Sigmoid colon (tissue), 6 donors: ENCODE measurements at regions not wholly inside any gene's neighbourhood (a gene's known extent, or its start where the extent isn't known, plus 50 kb on each side); places are given as distances from the start of the nearest gene placed in this dataset.

ENCODE experiments used
- DNase-seq: peaks from one replicate; pipeline ENCODE4 v3.0.0-alpha.2; 2019
- H3K27ac ChIP-seq, 4 donors: fragments of 200-600 bp; sonication (generic); one replicate each; pipeline ENCODE4 v1.5.1; 2016 to 2019; ENCODE audit warnings: mild to moderate bottlenecking in 1 of 4
- H3K27me3 ChIP-seq, 3 donors: fragments of 200-600 bp; sonication (generic); one replicate each; pipeline ENCODE4 v1.5.1; 2019; ENCODE audit warnings: mild to moderate bottlenecking in 1 of 3
- H3K36me3 ChIP-seq, 4 donors: fragments of 200-600 bp; sonication (generic); one replicate each; pipeline ENCODE4 v1.5.1; 2016 to 2019
- H3K4me1 ChIP-seq, 4 donors: fragments of 200-600 bp; sonication (generic); one replicate each; pipeline ENCODE4 v1.5.1; 2017 to 2019
- H3K4me3 ChIP-seq, 4 donors: fragments of 200-600 bp; sonication (generic); one replicate each; pipeline ENCODE4 v1.5.1; 2017 to 2019; ENCODE audit warnings: mild to moderate bottlenecking in 2 of 4, moderate library complexity in 1 of 4
- H3K9me3 ChIP-seq, 4 donors: fragments of 200-600 bp in 3 of 4; sonication (generic) in 3 of 4; one replicate each; pipeline versions ENCODE4 v1.5.1 to v1.6.1; 2013 to 2019
- EP300 ChIP-seq, 4 donors: sonication (generic); formaldehyde crosslinking; IDR thresholded peaks; one replicate each; pipeline ENCODE4 v1.6.1; 2017; ENCODE audit warnings: antibody characterized with exemption in 4 of 4
- POLR2A ChIP-seq, 2 donors: fragments of 450-650 bp; IDR thresholded peaks; one replicate each; pipeline ENCODE4 v1.6.1; 2016; ENCODE audit warnings: antibody characterized with exemption in 2 of 2, mild to moderate bottlenecking in 2 of 2, moderate library complexity in 2 of 2
- POLR2AphosphoS5 ChIP-seq, 4 donors: sonication (generic); formaldehyde crosslinking; IDR thresholded peaks; one replicate each; pipeline ENCODE4 v1.6.1; 2017; ENCODE audit warnings: antibody characterized with exemption in 4 of 4
- WGBS, 2 donors: extraction: QIAGEN DNeasy Blood & Tissue Kit; methylation state at CpG; one replicate each; pipeline ENCODE4 v1.1.7; 2013; 5-methylcytosine and 5-hydroxymethylcytosine counted together
- intact Hi-C: fragments of 100-400 bp; cut with DNase I; formaldehyde crosslinking; loops from one replicate; pipeline ENCODE4 v1.15.1; 2023
- TF ChIP-seq, protein P1 (sequence below), 4 experiments: fragments of 450-650 bp in 3 of 4; fragments of 200-600 bp in 1 of 4; IDR thresholded peaks; one replicate each; pipeline ENCODE4 v1.5.1; 2016 to 2019; ENCODE audit warnings: antibody characterized with exemption in 4 of 4, mild to moderate bottlenecking in 3 of 4, moderate library complexity in 2 of 4
- donor health status: healthy with polysubstance abuse.
- donor health status: healthy.

- Histone ChIP-seq H3K4me3 (no peak overlapping the region), H3K27me3 (no peaks in the 10 kb centered on the region), H3K4me1 (peaks cover 0 to 7% (median 3%) of the 10 kb centered on the region in 4 donors), H3K9me3 (no peaks in the 10 kb centered on the region), H3K27ac (no peak overlapping the region), H3K36me3 (no peaks in the 10 kb centered on the region)
- DNase-seq: no peak
- TF ChIP-seq POLR2AphosphoS5 (IDR thresholded peaks at IDR 0.05): no peak
- WGBS, 2 donors: 34 to 63% methylated on average over 4 of the region's 4 CpGs
- intact Hi-C loops: no loop called here
Measured at GRCh38 chr2:14543284-14543683, 89.2 kb upstream of the LRATD1 start.

GRCh38 chr2:14544247-14544646, 88.3 kb upstream of the LRATD1 start:
- H3K4me3 ChIP-seq: no peak overlapping the region
- WGBS, 2 donors: 69 to 78% methylated on average over 4 of the region's 4 CpGs
- DNase-seq: no peak
- no peaks in the 10 kb centered on the region for H3K36me3 ChIP-seq
- H3K27me3 ChIP-seq: no peaks in the 10 kb centered on the region
- peaks cover 0 to 7% (median 3%) of the 10 kb centered on the region in 4 donors for H3K4me1 ChIP-seq
- no peaks in the 10 kb centered on the region for H3K9me3 ChIP-seq
- H3K27ac ChIP-seq: no peak overlapping the region
- no peak for TF ChIP-seq EP300 (IDR thresholded peaks at IDR 0.05)
- intact Hi-C loops: no loop called here

- Histone ChIP-seq H3K36me3 (no peaks in the 10 kb centered on the region), H3K4me1 (peaks cover 0 to 7% (median 3%) of the 10 kb centered on the region in 4 donors), H3K27ac (no peak overlapping the region), H3K27me3 (no peaks in the 10 kb centered on the region), H3K9me3 (no peaks in the 10 kb centered on the region), H3K4me3 (no peak overlapping the region)
- 95 to 98% methylated on average over 1 of the region's 1 CpG for WGBS, 2 donors
- intact Hi-C loops: no loop called here
- TF ChIP-seq POLR2AphosphoS5 (IDR thresholded peaks at IDR 0.05) (no peak), EP300 (IDR thresholded peaks at IDR 0.05) (no peak), POLR2A (IDR thresholded peaks at IDR 0.05) (no peak)
- TF ChIP-seq, protein P1, sequence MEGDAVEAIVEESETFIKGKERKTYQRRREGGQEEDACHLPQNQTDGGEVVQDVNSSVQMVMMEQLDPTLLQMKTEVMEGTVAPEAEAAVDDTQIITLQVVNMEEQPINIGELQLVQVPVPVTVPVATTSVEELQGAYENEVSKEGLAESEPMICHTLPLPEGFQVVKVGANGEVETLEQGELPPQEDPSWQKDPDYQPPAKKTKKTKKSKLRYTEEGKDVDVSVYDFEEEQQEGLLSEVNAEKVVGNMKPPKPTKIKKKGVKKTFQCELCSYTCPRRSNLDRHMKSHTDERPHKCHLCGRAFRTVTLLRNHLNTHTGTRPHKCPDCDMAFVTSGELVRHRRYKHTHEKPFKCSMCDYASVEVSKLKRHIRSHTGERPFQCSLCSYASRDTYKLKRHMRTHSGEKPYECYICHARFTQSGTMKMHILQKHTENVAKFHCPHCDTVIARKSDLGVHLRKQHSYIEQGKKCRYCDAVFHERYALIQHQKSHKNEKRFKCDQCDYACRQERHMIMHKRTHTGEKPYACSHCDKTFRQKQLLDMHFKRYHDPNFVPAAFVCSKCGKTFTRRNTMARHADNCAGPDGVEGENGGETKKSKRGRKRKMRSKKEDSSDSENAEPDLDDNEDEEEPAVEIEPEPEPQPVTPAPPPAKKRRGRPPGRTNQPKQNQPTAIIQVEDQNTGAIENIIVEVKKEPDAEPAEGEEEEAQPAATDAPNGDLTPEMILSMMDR (IDR thresholded peaks at IDR 0.05): no peak
- DNase-seq: no peak
Measured at GRCh38 chr2:14547830-14548229, 84.7 kb upstream of the LRATD1 start.

GRCh38 chr2:14550658-14551057, 81.9 kb upstream of the LRATD1 start:
- TF ChIP-seq POLR2A (IDR thresholded peaks at IDR 0.05) (no peak), POLR2AphosphoS5 (IDR thresholded peaks at IDR 0.05) (no peak), EP300 (IDR thresholded peaks at IDR 0.05) (no peak)
- TF ChIP-seq, protein P1 (IDR thresholded peaks at IDR 0.05): no peak
- H3K27ac ChIP-seq: no peak overlapping the region
- 68 to 80% methylated on average over 3 of the region's 3 CpGs for whole genome bisulfite sequencing, 2 donors

GRCh38 chr2:14551069-14551468, 81.4 kb upstream of the LRATD1 start:
- 70 to 81% methylated on average over 3 of the region's 3 CpGs for WGBS, 2 donors
- TF ChIP-seq, protein P1 (IDR thresholded peaks at IDR 0.05): no peak
- TF ChIP-seq EP300 (IDR thresholded peaks at IDR 0.05): no peak
- no peak for TF ChIP-seq POLR2A (IDR thresholded peaks at IDR 0.05)
- TF ChIP-seq POLR2AphosphoS5 (IDR thresholded peaks at IDR 0.05): no peak

More at GRCh38 chr2:14550658-14551057, 81.9 kb upstream of the LRATD1 start:
- Histone ChIP-seq H3K27me3 (no peaks in the 10 kb centered on the region), H3K36me3 (no peaks in the 10 kb centered on the region), H3K4me3 (no peak overlapping the region), H3K9me3 (no peaks in the 10 kb centered on the region), H3K4me1 (no peaks in the 10 kb centered on the region)
- DNase-seq: no peak
- intact Hi-C loops: no loop called here

GRCh38 chr2:14552286-14552685, 80.2 kb upstream of the LRATD1 start:
- WGBS, 2 donors: 75 to 92% methylated on average over 1 of the region's 1 CpG
- Histone ChIP-seq H3K36me3 (no peaks in the 10 kb centered on the region), H3K9me3 (no peaks in the 10 kb centered on the region), H3K4me3 (no peak overlapping the region), H3K4me1 (no peaks in the 10 kb centered on the region), H3K27me3 (no peaks in the 10 kb centered on the region), H3K27ac (no peak overlapping the region)
- no peak for TF ChIP-seq EP300 (IDR thresholded peaks at IDR 0.05)
- TF ChIP-seq POLR2AphosphoS5 (IDR thresholded peaks at IDR 0.05): no peak
- TF ChIP-seq, protein P1 (IDR thresholded peaks at IDR 0.05): no peak
- TF ChIP-seq POLR2A (IDR thresholded peaks at IDR 0.05): no peak
- DNase-seq: no peak
- intact Hi-C loops: no loop called here

More at GRCh38 chr2:14551069-14551468, 81.4 kb upstream of the LRATD1 start:
- Histone ChIP-seq H3K4me3 (no peak overlapping the region), H3K36me3 (no peaks in the 10 kb centered on the region), H3K9me3 (no peaks in the 10 kb centered on the region), H3K27me3 (no peaks in the 10 kb centered on the region), H3K27ac (no peak overlapping the region), H3K4me1 (no peaks in the 10 kb centered on the region)
- DNase-seq: no peak
- intact Hi-C loops: no loop called here
